ENCODE measurements at regions not wholly inside any gene's neighbourhood (a gene's known extent, or its start where the extent isn't known, plus 50 kb on each side); places are given as distances from the start of the nearest gene placed in this dataset.

DNA sequence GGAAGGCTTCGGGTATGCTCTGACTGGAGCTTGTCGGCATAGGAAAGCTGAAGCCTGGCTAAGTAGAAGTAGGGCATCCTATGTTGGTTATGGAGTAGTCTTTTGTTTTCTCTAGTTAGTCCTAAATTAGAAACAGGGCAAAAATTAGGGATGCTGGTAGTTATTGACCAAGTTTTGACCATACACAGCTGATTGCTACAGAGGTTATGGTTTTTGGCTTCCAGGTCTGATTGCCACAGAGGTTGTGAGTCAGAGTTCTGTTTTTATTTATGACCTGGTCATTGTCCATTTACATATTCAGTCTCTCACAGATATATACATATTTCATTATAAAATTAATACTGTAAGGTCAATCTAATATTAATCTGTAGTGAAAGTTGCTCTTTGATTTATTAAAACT is 219.2 kb downstream of the FSCB start:
- DNase-seq: no peak

DNA sequence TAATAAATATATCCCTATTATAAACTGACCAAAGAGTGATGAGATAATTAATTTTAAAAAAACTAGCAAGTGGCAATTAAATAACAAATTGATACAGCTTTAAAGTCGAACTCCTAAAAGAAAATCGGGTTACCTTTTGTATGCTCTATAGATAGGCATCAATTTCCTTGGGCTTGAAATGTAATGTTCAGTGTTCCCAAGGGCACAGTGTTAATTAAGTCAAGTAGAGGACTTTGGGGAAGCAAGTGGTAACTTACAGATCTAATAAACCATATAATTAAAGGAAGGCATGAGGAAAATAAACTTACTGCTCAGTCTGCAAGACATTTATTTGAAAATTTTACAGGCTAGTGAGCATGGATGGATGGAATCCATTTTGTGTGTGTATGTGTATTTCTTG is 220.9 kb downstream of the FSCB start:
- no peak for DNase-seq

DNA sequence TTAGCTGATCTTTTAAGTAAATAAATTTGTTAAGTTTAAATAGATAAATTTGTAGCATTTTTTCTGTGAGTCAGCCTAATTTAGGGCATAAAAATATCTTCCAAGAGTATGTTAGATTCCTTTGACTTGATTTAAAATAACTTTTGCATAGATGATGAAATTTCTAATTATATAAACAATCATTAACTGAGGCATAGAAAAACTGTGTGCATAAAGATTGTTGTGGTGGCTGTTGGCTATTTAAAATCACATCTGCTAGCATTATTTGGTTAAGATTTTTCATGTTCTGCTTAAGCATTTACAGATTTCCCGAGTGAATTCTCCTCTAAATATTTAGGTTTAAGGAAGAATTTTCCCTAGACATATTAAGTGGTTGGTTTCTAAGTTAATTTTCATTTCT is 223.2 kb downstream of the FSCB start:
- no peak for DNase-seq

DNA sequence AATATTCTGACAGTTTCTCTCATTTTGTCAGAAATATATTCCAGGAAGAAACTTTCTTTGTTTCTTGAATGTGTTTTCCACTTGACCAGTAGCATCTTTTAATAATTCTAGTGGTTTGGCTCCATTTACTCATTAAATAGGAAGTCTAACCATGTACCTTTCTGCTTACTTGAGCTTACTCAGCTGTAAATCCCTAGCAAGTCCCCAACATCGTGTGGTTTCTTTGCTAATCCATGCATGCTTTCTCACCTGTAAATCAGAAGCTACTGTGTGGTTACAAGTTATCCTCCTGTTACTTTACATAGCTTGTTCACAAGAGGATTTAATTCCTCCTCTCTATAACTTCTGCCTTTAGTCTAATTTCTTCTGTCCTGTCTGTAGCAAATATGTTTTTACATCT is 227.7 kb downstream of the FSCB start:
- no peak for DNase-seq

DNA sequence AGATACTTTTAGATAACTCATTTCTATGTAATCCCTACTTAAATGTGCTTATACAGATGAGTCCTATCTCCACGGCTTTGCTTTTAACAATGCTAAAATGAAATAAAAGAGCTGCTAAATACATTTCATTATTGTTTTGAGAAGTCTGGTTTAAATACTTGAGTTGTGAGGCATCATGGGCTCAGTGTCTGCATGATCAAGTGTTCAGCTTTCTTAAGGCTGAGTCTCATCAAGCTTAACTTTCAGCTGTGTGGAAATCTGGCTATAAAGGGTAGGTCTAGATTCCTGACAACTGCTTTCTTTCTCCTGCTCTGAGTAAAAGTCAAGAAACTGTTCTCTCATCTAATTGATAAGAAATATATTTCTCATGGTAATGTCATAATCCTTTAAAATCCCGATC is 235.4 kb downstream of the FSCB start:
- DNase-seq: no peak

DNA sequence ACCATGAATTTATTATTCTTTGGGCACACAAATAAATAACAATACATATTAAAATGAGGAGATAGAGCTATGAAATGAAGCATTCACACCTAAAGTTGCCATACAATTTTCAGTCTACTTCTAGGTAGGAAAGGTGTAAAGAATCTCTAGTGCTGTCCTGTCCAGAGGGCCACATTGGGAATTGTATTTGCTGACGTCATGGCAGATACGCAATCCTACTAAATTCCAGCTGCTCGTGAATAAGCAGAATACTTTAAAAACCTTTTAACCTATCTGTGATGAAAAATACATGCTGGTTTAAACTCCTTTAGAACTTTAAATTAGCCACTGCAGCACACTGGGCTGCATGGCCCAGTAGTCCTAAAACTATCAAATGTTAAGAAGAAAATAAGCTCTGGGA is 236.1 kb downstream of the FSCB start:
- no peak for DNase-seq

DNA sequence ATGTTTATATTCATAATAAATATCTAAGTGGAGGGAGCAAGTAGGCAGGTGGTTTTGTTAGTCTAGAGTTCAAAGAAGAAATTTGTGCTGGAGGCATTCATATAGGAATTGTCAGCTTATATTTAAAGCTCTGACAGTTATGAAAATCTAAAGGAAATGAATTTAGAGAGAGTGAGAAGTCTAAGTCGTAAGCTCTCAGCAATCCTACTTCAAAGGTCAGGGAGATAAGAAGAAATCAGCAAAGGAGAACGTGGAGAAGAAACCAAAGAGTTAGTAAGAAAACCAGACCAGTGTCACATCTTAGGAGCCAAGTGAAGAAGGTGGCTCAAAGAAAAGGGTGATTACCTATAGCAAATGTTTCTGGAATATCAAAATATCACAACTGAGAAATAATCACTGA is 241.8 kb downstream of the FSCB start:
- DNase-seq: no peak

DNA sequence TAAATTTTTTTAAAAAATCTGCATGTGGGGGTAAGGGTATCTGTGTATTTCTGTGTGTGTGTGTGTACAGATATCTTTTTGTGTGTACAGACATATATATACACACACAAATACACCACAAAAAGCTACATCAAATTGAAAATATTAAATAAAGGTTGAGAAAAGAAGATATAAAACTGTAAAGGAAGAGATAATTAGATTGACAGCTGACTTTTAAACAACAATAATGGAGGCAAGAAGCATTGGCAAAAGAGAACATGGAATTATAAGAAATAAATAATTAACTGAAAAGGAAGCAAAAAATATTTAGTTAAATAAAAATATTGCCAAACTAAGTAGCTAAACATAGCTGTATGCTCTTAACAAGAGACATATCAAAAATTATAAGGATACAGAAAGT is 291.4 kb downstream of the FSCB start:
- DNase-seq: no peak

DNA sequence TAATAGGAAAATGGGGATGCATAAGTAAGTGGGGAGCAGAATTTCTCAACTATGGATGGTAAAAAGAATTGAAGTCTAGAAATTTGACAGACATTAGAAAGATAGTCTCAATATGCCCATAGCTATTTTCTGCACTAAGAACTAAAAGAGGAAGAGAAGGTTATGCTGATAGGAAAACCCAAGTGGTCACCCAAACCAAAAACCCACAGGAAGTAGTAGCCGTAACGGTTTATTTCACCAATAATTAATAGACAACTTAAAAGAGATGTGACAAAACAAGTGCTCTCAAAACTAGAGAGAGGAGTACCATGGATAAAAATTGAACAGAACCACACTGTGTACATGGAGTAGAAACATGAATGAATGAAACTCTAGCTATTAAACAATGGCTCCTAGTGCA is 295.4 kb downstream of the FSCB start:
- DNase-seq: no peak

DNA sequence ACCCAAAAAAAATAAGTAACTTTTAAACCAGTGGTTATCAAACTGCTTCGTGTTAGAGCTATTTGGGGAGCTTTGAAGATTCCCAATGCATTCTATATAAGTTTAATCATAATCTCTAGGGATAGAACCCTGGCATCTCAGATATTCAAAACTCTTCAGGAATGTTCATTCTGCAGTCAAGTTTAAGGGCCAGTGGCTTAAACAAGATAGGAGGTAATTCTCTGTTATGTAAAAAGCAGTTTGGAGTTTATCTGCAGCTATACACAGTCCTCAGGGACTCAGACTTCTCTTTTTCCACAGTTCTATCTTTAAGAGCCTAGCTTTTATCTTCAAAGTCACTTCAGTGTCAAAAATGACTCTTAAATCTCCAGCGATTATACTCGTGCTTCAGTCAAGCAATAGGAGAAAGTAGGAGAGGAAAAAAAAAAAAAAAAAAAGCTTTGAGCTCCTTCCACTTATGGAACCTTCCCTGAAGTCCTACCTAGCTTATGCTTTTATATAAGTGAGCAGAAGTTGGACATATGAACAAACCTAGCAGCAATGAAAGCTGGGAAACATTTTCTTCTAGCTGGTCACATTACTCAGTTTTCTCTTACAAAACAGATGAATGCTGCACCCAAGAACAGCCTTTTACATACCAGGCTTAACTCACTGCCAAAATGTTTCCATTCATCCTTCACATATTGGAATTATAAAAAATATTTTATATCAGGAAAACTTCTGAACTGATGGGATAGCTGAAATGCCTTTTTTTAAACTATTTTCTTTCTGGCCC is 302.8 kb downstream of the FSCB start:
- DNase-seq: no peak

DNA sequence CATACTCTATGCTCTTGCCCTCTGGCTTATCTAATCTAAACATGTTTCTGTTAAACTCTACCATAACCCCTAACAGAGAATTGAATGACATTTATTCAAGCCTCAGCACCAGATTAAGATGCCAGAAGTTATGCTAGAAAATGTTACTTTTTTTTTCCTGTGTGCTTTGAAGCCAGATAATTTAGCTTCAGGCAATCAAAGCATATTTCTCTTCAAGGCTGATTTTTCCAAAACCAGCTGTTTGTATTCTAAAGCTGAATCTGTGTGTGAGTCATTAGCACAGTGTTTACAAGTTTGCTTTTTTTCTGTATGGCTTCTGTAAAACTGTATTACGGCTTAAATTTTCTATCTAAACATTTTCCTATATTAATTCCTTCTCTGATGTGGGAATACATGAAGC is 326.1 kb downstream of the FSCB start:
- no peak for DNase-seq

DNA sequence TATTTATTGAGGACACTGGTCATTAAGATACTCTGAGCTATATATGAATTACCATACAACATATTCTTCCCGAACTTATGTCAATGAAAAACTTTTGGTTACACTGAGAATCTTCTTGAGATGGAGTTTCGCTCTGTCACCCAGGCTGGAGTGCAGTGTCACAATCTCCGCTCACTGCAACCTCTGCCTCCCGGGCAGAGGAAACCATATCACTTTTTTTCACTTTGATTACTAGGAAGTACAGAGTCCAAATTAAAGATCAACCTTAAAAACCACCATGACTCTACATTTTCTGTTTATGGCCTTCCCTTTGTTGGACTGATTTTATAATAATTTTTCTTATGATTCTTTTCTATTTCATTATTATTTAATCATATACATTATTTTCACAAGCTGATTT is 336.5 kb downstream of the FSCB start:
- no peak for DNase-seq

DNA sequence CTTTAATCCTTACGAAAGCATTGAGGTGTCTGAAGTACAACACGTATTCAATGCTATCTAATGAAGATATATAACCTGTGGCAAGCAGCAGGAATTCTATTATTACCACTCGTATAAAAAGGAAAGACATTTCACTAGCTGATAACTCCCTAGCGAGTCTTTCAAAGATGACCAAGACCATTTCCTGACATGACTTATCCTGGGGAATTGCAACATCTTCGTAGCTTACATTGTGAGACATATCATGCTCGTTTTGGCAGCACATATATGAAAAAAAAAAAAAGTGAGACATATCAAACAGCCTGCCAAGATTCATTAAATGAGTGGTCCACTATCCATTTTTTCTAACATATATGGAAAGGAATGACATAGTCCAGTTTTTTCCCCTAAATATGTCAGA is 337.0 kb downstream of the FSCB start:
- DNase-seq: no peak

DNA sequence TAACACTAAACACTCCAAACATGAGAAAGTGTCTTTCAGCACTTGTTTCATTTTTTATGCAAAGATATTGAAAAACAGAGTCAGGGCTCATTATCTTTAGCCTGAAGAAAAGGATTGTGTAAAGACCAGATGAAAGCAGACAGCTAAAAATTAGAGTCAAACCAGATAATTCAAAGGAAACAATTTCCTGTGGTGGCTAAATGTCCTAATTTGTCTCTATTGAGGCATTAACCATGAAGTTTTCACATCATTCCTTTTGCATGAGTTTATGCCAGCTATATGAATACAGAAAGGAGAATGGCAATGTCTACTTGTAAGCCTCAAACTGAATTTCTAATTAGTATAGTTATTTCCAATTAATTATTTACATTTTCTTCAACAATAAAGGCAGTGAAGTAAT is 338.5 kb downstream of the FSCB start:
- no peak for DNase-seq

DNA sequence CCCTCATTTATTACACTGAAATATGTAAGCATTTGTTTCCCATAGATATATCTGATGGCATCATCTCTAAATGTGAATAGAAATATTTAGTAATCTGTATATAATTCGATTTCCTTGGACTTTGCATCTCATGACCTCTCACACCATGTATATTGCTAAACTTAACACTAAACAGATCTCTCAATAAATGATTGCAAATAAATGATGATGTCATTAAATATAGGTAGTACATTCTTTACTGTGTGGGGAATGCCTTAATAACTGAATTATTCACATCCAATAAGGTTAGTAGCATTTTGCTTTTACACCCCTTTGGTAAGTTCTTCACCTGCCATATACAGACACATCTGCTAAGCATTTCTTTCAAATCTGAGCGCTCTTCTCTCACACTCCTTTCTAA is 340.5 kb downstream of the FSCB start:
- no peak for DNase-seq

DNA sequence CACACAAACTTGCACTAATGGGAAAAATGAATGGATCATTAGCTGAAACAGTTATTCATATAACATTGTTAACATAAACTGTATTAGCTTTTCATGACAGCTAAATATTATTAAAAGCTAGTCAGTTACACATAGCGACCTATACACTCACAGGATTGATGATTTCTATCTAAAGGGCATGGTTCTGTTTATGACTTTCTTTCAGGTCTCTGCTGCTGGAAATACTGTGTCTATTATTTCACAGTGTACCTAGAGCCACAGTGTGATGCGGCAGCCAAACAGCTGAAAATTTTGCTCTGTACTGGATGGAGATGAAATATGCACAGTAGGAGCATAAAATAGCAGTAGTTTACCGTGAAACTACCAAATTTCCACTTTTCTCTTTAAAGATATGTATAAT is 341.1 kb downstream of the FSCB start:
- no peak for DNase-seq

DNA sequence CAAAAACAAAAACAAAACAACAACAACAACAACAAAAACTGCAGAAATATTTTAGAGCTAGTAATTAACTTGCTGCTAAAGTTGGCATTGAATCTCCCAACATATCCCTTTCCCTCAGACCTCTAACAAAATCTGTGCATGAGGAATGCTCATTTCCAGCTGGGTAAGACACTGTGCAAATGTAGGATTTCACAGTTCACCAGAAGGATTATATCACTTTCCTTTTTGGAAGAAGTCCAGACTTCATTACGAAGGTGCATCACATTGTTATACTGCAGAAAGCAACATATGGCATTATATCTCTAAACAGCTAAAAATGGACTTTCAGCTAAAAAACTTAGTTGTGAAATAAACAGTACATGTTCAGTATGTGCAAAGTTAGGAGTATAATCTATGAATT is 341.8 kb downstream of the FSCB start:
- DNase-seq: no peak

DNA sequence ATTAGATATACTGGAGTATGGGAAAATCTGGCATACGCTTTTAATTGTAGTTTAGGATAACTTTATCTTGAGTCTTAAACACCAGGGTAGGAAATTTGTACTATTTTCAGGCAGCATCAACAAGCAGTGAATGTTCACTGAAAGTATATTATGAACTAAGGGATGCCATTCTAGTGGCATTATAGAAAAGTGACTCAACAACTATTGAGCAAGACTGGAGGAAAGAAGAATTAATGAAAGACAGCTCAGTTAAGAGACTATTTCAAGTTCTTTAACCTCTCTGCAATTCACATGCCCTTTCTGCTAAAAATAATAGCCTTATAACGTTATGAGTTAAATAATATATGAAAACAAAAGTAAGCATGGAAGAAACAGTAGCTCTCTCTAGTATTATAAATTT is 343.1 kb downstream of the FSCB start:
- no peak for DNase-seq

DNA sequence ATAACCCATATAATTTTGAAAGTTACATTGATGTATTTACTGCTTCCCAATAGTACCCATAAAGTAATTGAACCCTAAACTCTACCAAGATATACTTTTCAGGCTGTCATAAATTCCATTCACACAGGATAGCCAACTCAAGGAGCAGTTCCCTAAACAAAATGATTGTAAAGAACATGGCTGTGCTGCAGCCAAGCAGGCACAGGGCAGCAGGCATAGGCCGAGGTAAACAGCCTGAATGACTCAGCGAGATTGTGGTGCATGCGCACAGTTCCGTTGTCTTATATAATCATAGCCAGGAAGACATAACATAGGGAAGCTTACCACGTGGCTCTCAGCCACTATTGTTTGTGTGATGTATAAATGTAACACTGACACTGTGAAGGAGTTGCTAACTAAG is 344.9 kb downstream of the FSCB start:
- no peak for DNase-seq

DNA sequence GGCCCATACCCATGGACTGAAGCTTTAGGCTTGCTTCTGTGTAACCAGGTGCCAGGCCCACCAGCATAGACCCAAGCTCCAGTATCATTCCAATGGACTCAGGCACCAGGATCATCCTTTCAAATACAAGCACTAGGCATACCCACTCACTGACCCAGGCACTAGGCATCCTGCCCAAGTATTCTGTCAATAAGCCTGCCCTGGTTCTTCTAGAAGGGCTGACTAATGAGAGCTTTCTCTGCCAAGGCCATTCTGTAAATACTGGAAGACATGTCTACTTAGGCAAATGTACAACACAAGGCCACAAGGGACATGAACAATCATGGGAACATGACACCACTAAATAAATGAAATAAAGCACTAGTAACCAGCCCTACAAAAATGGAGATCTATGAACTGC is 352.2 kb downstream of the FSCB start:
- DNase-seq: no peak

DNA sequence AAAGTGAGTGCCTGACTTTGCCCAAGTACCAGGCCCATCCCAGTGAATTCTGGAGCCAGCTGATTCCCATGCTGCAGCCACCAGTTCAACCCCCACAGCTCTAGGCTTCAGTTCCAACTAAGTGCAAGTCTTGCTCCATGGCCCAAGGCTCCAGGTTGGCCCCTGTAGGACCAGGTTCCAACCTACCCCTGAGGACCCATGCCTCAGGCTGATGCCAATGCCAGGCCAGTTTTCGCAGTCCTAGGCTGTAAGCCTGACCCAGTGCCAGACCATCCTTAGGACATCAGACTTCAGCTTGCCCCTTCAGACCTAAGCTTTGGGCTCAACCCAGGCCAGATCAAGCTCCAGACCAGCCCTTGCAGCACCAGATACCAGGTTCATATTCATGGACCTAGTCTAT is 352.6 kb downstream of the FSCB start:
- no peak for DNase-seq

DNA sequence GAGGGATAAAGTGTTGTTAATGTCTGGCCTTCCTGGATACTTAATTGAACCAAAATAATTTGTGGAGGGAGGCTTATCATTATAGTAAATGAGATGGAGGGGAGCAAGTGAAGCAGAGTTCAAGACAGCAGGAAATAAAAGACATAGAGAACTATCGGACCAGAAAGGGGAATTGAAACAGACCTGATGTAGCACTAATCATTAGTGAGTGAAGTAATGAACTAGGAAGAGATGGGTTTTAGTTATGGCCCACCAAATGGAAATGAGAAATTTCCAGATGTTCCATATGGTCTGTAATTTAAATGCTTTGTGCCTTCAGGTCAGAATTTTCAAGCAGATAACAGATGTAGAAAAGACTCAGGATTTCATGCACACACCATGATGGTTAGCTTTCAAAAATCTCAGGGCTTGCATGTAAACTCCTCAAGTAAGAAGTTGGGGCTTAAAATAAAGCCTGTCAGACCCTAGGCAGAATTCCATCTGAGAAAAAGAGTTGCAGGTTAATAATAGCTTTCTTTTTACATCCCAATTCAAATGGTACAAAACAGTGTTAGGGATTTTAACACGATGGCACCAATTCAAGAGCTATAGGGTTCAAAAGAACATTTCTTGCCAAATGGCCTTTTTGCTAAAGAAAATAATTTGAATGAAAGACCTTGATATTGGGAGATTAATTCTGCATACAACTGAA is 355.8 kb downstream of the FSCB start:
- no peak for DNase-seq

DNA sequence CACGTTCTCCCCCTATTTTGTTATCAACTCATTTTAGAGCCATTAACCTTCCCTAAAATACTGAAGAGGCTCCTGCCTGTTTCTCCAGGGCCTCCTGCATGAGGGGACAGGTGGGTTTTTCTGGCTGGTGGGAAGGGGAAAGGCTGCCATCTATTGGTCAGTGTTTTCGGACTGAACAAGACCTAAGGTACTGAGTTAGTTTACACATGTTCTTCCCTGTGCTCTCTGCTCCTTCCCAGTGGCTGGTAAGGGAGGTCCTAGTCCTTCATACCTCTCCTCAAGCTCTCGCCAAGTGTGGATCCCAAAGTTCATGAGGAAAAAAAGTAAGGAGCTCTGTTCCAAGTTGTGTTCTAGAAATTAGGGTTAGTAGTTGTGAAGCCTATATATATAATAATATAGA is 357.5 kb downstream of the FSCB start:
- no peak for DNase-seq

DNA sequence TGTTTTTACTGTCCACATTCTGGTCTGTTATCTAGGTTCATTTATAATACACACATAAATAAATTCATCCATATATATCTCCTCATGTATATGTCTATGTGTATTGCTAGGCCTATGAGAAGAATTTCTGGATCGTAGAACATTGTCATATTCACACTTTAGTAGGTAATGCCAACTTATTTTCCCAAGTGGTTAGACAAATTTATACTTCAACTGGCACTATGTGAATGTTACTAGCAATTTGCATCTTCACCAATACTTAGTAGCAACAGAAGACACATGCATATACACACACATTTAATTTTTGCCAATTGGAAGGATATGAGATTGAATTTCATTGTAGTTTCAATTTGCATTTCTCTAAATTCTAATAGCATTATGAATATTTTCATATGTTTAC is 365.1 kb downstream of the FSCB start:
- no peak for DNase-seq

DNA sequence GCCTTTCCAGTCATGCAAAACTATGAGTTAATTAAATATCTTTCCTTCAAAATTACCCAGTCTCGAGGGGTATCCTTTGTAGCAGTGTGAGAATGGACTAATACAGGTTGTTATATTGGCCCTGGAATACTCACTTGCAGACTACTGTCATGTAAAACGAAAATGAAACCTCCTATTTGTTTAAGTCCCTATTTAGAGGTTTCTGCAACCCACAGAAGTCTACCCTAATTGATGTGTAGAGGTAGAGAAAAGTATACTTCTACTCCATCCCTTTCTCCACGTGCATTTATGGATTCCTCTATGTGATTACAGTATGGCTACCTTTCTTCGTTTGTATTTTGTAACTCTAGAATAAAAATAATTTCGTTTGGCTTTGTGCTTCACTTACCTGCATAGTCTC is 371.1 kb downstream of the FSCB start:
- no peak for DNase-seq

Measured in CD4-positive, alpha-beta T cell treated with Interleukin-21 for 1 hour (primary cell).